SHP77 (cell line): ENCODE measurements at regions not wholly inside any gene's neighbourhood (a gene's known extent, or its start where the extent isn't known, plus 50 kb on each side); places are given as distances from the start of the nearest gene placed in this dataset.

Experiments
- DNase-seq, 2 experiments: peaks; one replicate each; lab custom pipeline; 2025; lab: John Stamatoyannopoulos, UW

GRCh38 chr6:16078064-16078463, 50.8 kb upstream of the MYLIP start:
- no peak for DNase-seq

GRCh38 chr6:16069671-16070070, 59.2 kb upstream of the MYLIP start:
- no peak for DNase-seq

GRCh38 chr6:16069222-16069621, 59.7 kb upstream of the MYLIP start:
- no peak for DNase-seq

- no peak for DNase-seq
These were observed 61.3 kb upstream of the MYLIP start for GRCh38 chr6:16067568-16067967.

- peak; percentile 61 to 71 for DNase-seq
These were observed 64.2 kb upstream of the MYLIP start for GRCh38 chr6:16064671-16065072.

- no peak for DNase-seq
These were observed 65.3 kb upstream of the MYLIP start for GRCh38 chr6:16063580-16063979.

GRCh38 chr6:16061818-16062217, 67.1 kb upstream of the MYLIP start:
- no peak for DNase-seq

- peak; percentile 60 to 64 for DNase-seq
These were observed 68.8 kb upstream of the MYLIP start for GRCh38 chr6:16060039-16060438.

GRCh38 chr6:16059496-16059895, 69.4 kb upstream of the MYLIP start:
- DNase-seq: peak; percentile 80 to 89

GRCh38 chr6:16058929-16059345, 69.9 kb upstream of the MYLIP start:
- DNase-seq: no peak

GRCh38 chr6:16058201-16058928, 70.5 kb upstream of the MYLIP start:
- DNase-seq: no peak

- DNase-seq: no peak
These were observed 71.4 kb upstream of the MYLIP start for GRCh38 chr6:16057446-16057845.

GRCh38 chr6:16056263-16056870, 72.5 kb upstream of the MYLIP start:
- DNase-seq: no peak

- no peak for DNase-seq
These were observed 73.0 kb upstream of the MYLIP start for GRCh38 chr6:16055852-16056251.

GRCh38 chr6:16049168-16049567, 79.7 kb upstream of the MYLIP start:
- no peak for DNase-seq

GRCh38 chr6:16048221-16048620, 80.7 kb upstream of the MYLIP start:
- no peak for DNase-seq

GRCh38 chr6:16047435-16047990, 81.4 kb upstream of the MYLIP start:
- DNase-seq: no peak

- no peak for DNase-seq
These were observed 83.6 kb upstream of the MYLIP start for GRCh38 chr6:16045238-16045637.

- no peak for DNase-seq
These were observed 84.7 kb upstream of the MYLIP start for GRCh38 chr6:16044211-16044643.

- no peak for DNase-seq
These were observed 85.4 kb upstream of the MYLIP start for GRCh38 chr6:16043171-16044135.

GRCh38 chr6:16042751-16043150, 86.1 kb upstream of the MYLIP start:
- no peak for DNase-seq

GRCh38 chr6:16041327-16041726, 87.6 kb upstream of the MYLIP start:
- no peak for DNase-seq
